ELF-1 (cell line): ENCODE measurements at regions not wholly inside any gene's neighbourhood (a gene's known extent, or its start where the extent isn't known, plus 50 kb on each side); places are given as distances from the start of the nearest gene placed in this dataset.

Experiments
- DNase-seq: peaks from one replicate; pipeline ENCODE4 v3.0.0-alpha.2; 2016; ENCODE audit warnings: low read depth, low spot score

GRCh38 chr2:181341855-181342600 lies 115.2 kb upstream of the ITGA4 start:
- no peak for DNase-seq

- DNase-seq, result no peak
These were observed 108.9 kb upstream of the ITGA4 start for GRCh38 chr2:181348107-181348837.

- DNase-seq, result no peak
These were observed 105.0 kb upstream of the ITGA4 start for GRCh38 chr2:181352158-181352557.

GRCh38 chr2:181354626-181355025 lies 102.6 kb upstream of the ITGA4 start:
- DNase-seq, result no peak

- no peak for DNase-seq
These were observed 100.6 kb upstream of the ITGA4 start for GRCh38 chr2:181356526-181357130.

GRCh38 chr2:181357979-181358378 lies 99.2 kb upstream of the ITGA4 start:
- no peak for DNase-seq

DNA sequence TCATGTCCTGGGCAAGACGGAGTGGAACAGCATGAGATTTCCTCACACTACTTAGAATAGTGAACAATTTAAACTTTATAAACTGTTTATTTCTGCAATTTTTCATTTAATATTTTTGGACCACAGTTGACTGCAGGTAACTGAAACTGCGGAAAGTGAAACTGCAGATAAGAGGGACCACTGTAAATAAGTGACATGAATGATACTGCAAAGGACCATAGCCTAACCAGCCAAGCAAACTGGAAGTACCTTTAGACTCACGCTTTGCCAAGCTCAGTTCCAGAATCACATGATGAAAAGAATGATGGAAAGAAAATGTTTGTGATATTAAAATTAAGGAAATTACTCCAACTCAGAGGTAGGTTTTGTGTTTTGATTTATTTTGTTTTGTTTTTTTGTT lies 94.6 kb upstream of the ITGA4 start:
- DNase-seq, result no peak

DNA sequence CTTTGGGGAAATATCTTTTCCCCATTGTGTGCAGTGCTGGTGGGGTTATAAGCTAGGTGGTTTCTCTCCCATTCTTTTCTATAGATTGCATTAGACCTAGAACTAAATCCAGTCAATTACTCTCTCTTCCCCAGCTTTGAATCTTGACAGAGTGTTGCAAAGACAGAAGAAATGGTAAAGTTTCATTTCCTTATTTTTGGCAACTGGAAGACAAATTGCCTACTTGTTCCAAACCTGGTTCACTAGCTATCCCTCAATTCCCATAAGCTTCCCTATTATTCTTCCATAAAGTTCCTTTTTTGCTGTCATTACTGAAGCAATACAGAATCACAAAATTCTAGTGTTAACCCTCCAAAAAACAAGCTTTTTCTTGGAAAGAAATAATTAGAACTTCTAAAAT lies 94.0 kb upstream of the ITGA4 start:
- no peak for DNase-seq

- DNase-seq, result no peak
These were observed 92.6 kb upstream of the ITGA4 start for GRCh38 chr2:181364492-181365170.

GRCh38 chr2:181366675-181367175 lies 90.5 kb upstream of the ITGA4 start:
- no peak for DNase-seq

GRCh38 chr2:181367411-181367810 lies 89.8 kb upstream of the ITGA4 start:
- DNase-seq, result no peak

DNA sequence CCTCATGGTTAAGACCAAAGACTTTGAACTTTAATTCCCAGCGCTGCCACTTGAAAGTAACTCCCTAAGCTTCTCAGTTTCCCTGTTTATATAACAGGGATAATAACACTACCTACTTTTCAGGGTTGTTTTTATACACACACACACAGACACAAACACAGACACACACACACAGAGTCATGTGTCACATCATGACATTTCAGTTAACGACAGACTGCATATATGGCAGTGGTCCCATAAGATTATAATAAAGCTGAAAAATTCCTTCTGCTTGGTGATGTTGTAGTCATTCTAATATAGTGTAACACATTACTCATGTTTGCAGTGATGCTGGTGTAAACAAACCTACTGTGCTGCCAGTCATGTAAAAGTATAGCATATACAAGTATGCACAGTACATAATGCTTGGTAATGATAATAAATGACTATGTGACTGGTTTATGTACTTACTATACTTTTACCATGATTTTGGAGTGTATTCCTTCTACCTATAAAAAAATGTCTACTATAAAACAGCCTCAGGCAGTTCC lies 89.2 kb upstream of the ITGA4 start:
- DNase-seq, result no peak

- no peak for DNase-seq
These were observed 87.1 kb upstream of the ITGA4 start for GRCh38 chr2:181370126-181370525.

GRCh38 chr2:181371195-181371594 lies 86.0 kb upstream of the ITGA4 start:
- DNase-seq, result no peak

DNA sequence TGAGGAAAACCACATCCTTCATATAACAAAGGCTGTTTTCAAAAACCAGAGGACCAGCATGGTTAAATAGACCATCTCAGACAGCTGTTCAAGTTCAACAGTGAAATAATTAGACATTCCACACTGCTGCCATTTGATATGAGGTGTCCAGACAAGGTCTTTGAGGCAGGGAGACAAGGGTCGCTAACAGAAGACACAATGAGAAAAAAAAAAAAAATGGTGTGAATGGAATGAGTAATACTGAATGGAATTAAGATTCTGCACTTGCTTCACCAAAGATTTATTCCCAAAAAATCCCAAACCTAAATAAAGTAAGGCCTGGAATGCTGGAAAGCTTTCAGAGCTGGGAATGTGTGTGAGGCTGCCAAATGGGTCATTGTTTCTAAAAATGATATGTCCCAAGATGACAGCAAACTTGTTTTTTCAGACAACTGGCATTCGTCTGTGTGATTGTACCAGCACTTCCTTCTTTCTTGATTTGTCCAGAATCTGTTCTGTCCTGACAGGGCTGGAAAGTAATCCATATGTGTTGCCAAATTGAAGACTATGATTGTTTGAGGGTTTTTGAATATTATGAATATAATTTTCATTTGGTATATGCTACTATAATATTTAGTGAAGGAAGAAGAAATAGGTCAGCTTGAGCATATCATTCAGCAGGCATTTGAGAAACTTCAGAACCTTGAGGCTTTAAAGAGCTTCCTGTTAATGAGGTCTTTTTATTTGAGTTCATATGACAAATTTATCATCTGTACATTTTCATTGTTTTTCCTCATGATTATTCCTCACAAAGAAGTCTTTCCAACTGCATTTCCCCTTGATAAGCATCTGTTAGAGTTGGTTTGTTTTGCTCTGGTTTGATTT lies 85.2 kb upstream of the ITGA4 start:
- DNase-seq, result no peak

DNA sequence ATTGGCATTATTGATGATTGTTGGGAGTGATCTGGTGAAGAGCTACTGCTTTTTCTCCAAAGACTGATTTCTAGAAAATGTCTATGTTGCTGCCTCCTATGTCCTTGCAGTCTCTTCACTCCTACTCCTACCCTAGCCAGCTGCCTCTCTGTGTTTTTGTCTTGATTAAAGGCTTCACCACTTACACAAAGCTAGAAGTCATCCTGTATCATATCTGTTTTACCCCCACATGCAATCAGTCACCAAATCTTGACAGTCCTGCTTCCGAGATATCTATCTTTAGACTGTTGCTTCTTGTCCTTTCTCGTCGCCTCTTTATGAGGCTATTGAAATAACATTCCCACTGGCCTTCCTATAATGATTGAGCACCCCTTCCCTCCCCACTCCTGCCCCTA lies 84.5 kb upstream of the ITGA4 start:
- DNase-seq, result no peak

- DNase-seq, result no peak
These were observed 82.2 kb upstream of the ITGA4 start for GRCh38 chr2:181374781-181375675.

DNA sequence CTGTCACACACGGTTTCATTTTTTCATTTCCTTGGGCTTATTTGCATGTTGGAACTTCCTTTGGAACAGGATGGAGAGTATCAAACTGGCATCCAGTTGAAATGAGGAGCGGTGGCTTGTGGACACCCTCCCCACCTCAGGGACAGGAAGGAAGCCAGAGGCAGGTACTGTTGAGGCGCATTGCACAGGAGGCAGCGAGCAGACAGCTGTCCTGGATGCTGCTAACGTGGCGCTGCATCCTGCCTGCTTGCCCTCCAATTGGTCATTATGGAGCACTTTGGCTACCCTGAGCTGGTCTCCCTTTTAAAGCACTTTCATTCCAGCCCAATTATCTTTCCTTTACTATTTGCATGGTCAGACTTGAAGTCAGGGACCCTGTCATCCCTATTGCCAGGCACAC lies 80.7 kb upstream of the ITGA4 start:
- no peak for DNase-seq

DNA sequence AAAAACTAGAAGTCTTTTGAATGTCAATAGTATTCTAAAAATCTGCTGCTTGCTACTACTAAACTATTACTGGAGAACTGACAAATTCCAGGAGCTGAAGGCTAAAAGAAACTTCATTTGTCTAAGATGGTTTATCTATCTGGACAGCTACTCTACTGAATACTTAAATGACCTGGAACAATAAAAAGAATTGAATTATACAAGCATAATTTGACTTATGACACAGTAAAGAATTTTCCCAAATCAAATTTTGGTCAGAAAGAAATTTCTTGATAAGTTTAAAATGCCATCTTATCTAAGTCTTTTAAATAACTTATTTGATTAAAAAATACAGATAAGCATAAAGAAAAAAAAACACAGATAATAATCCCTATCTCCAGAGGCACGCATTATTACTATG lies 80.2 kb upstream of the ITGA4 start:
- no peak for DNase-seq

- DNase-seq, result no peak
These were observed 78.7 kb upstream of the ITGA4 start for GRCh38 chr2:181378491-181378890.
